HG03039 (cell line): ENCODE measurements at regions not wholly inside any gene's neighbourhood (a gene's known extent, or its start where the extent isn't known, plus 50 kb on each side); places are given as distances from the start of the nearest gene placed in this dataset.

Experiments used
- ATAC-seq: cut with Tn5 transposase; IDR thresholded peaks from one replicate; pipeline ENCODE4 v1.9.1; 2021; ENCODE audit warnings: mild to moderate bottlenecking, moderate library complexity; ENCODE audit not compliant: unreplicated experiment

- no peak for ATAC-seq
These were observed 103.4 kb downstream of the MED10 start for GRCh38 chr5:6274846-6275543.

GRCh38 chr5:6273749-6274148 lies 104.6 kb downstream of the MED10 start:
- ATAC-seq, result no peak

- peak; percentile 84 for ATAC-seq
These were observed 105.1 kb downstream of the MED10 start for GRCh38 chr5:6273090-6273735.

- no peak for ATAC-seq
These were observed 108.4 kb downstream of the MED10 start for GRCh38 chr5:6269925-6270324.

GRCh38 chr5:6266671-6267197 lies 111.6 kb downstream of the MED10 start:
- no peak for ATAC-seq

GRCh38 chr5:6264394-6264793 lies 114.0 kb downstream of the MED10 start:
- no peak for ATAC-seq

- no peak for ATAC-seq
These were observed 115.5 kb downstream of the MED10 start for GRCh38 chr5:6262651-6263363.

- ATAC-seq, result no peak
These were observed 116.7 kb downstream of the MED10 start for GRCh38 chr5:6261668-6262067.

- no peak for ATAC-seq
These were observed 117.1 kb downstream of the MED10 start for GRCh38 chr5:6261256-6261655.

GRCh38 chr5:6260846-6261245 lies 117.5 kb downstream of the MED10 start:
- ATAC-seq, result no peak

GRCh38 chr5:6256901-6257300 lies 121.4 kb downstream of the MED10 start:
- ATAC-seq, result no peak

- no peak for ATAC-seq
These were observed 122.4 kb downstream of the MED10 start for GRCh38 chr5:6255956-6256355.

- no peak for ATAC-seq
These were observed 124.5 kb downstream of the MED10 start for GRCh38 chr5:6253846-6254245.

GRCh38 chr5:6253281-6253680 lies 125.1 kb downstream of the MED10 start:
- ATAC-seq, result no peak

GRCh38 chr5:6252581-6252980 lies 125.8 kb downstream of the MED10 start:
- ATAC-seq, result no peak

GRCh38 chr5:6251565-6252102 lies 126.7 kb downstream of the MED10 start:
- no peak for ATAC-seq

- ATAC-seq, result no peak
These were observed 128.2 kb downstream of the MED10 start for GRCh38 chr5:6250121-6250520.

- ATAC-seq, result no peak
These were observed 130.2 kb downstream of the MED10 start for GRCh38 chr5:6248132-6248531.

GRCh38 chr5:6246820-6247437 lies 131.4 kb downstream of the MED10 start:
- no peak for ATAC-seq

- ATAC-seq, result no peak
These were observed 134.0 kb downstream of the MED10 start for GRCh38 chr5:6244339-6244714.

- ATAC-seq, result no peak
These were observed 134.5 kb downstream of the MED10 start for GRCh38 chr5:6243706-6244338.
